ENCODE measurements at regions not wholly inside any gene's neighbourhood (a gene's known extent, or its start where the extent isn't known, plus 50 kb on each side); places are given as distances from the start of the nearest gene placed in this dataset.

- 90 to 96% (median 94%) methylated on average over 2 of the region's 2 CpGs for WGBS, 3 donors
- intact Hi-C loops (cut with DNase I), result no loop called here
Observed at GRCh38 chr11:104657083-104657482, 241.2 kb downstream of the CASP12 start.

GRCh38 chr11:104655066-104655465 is 243.2 kb downstream of the CASP12 start:
- Histone ChIP-seq H3K27ac (no peak overlapping the region), H3K27me3 (no peaks in the 10 kb centered on the region), H3K4me3 (no peak overlapping the region), H3K36me3 (no peaks in the 10 kb centered on the region), H3K9me3 (no peaks in the 10 kb centered on the region), H3K4me1 (ENCODE audit: insufficient read depth) (no peaks in the 10 kb centered on the region)
- DNase-seq, result no peak
- no peak for TF ChIP-seq EP300 (IDR thresholded peaks at IDR 0.05)
- no peak for TF ChIP-seq POLR2A (IDR thresholded peaks at IDR 0.05)
- no peak for TF ChIP-seq CTCF (IDR thresholded peaks at IDR 0.05)
- intact Hi-C loops (cut with DNase I), result no loop called here

More at GRCh38 chr11:104657083-104657482, 241.2 kb downstream of the CASP12 start:
- TF ChIP-seq POLR2A (IDR thresholded peaks at IDR 0.05), result no peak
- no peak for TF ChIP-seq EP300 (IDR thresholded peaks at IDR 0.05)
- no peak for TF ChIP-seq CTCF (IDR thresholded peaks at IDR 0.05)
- DNase-seq, result no peak
- no peaks in the 10 kb centered on the region for H3K4me1 ChIP-seq (ENCODE audit: insufficient read depth)
- no peak overlapping the region for H3K4me3 ChIP-seq
- no peaks in the 10 kb centered on the region for H3K9me3 ChIP-seq
- no peaks in the 10 kb centered on the region for H3K36me3 ChIP-seq
- no peak overlapping the region for H3K27ac ChIP-seq
- no peaks in the 10 kb centered on the region for H3K27me3 ChIP-seq

- Histone ChIP-seq H3K36me3 (no peaks in the 10 kb centered on the region), H3K27ac (no peak overlapping the region), H3K4me3 (no peak overlapping the region), H3K4me1 (ENCODE audit: insufficient read depth) (no peaks in the 10 kb centered on the region), H3K9me3 (no peaks in the 10 kb centered on the region), H3K27me3 (no peaks in the 10 kb centered on the region)
- intact Hi-C loops (cut with DNase I), result no loop called here
- 95 to 98% (median 97%) methylated on average over 1 of the region's 1 CpG for WGBS, 3 donors
- no peak for TF ChIP-seq EP300 (IDR thresholded peaks at IDR 0.05)
- no peak for TF ChIP-seq POLR2A (IDR thresholded peaks at IDR 0.05)
- no peak for TF ChIP-seq CTCF (IDR thresholded peaks at IDR 0.05)
- DNase-seq, result no peak
Observed at GRCh38 chr11:104654181-104654813, 244.0 kb downstream of the CASP12 start.

- no peak for DNase-seq
- TF ChIP-seq CTCF (IDR thresholded peaks at IDR 0.05) (no peak), EP300 (IDR thresholded peaks at IDR 0.05) (no peak), POLR2A (IDR thresholded peaks at IDR 0.05) (no peak)
- H3K27me3 ChIP-seq, result no peaks in the 10 kb centered on the region
- H3K4me1 ChIP-seq (ENCODE audit: insufficient read depth), result no peaks in the 10 kb centered on the region
- WGBS, 3 donors, result 1 to 4% (median 2%) methylated on average over 5 of the region's 5 CpGs
- peak overlapping the region in 1 of 2 donors; percentile 18 for H3K27ac ChIP-seq
- H3K9me3 ChIP-seq, result no peaks in the 10 kb centered on the region
- H3K36me3 ChIP-seq, result no peaks in the 10 kb centered on the region
- intact Hi-C loops (cut with DNase I), result no loop called here
- no peak overlapping the region for H3K4me3 ChIP-seq
Observed at GRCh38 chr11:104653407-104653806, 244.9 kb downstream of the CASP12 start.

Data from ovary (tissue), 7 donors.